Adipocyte (in vitro differentiated cells): ENCODE measurements at regions not wholly inside any gene's neighbourhood (a gene's known extent, or its start where the extent isn't known, plus 50 kb on each side); places are given as distances from the start of the nearest gene placed in this dataset.
"Not testable (repeated sequence)": the region's sequence is repeated elsewhere in the genome, so short reads cannot be mapped to it uniquely, and the experiment has no call there.

ENCODE experiments used
- DNase-seq: peaks from one replicate; pipeline ENCODE4 v3.0.0-alpha.2; 2015; ENCODE audit warnings: low read depth
- H3K27me3 ChIP-seq: replicated peaks from 2 replicates; pipeline ENCODE4 v1.7.0; 2013; ENCODE audit warnings: mild to moderate bottlenecking, low read length, moderate library complexity; ENCODE audit not compliant: control insufficient read depth, insufficient read depth
- H3K36me3 ChIP-seq: 2 replicates; pipeline ENCODE4 v1.7.0; 2013; ENCODE audit warnings: low read length, mild to moderate bottlenecking, moderate library complexity; ENCODE audit not compliant: control insufficient read depth, insufficient read depth, severe bottlenecking
- H3K4me1 ChIP-seq: 2 replicates; pipeline ENCODE4 v1.7.0; 2013; ENCODE audit warnings: mild to moderate bottlenecking, low read length, moderate library complexity; ENCODE audit not compliant: control insufficient read depth, insufficient read depth
- H3K4me3 ChIP-seq: 2 replicates; pipeline ENCODE4 v1.7.0; 2013; ENCODE audit warnings: mild to moderate bottlenecking, low read length, moderate library complexity
- H3K9ac ChIP-seq: 2 replicates; pipeline ENCODE4 v1.7.0; 2013; ENCODE audit warnings: mild to moderate bottlenecking, low read length, moderate library complexity
- H3K9me3 ChIP-seq: 2 replicates; pipeline ENCODE4 v1.7.0; 2013; ENCODE audit warnings: mild to moderate bottlenecking, low read length, moderate library complexity; ENCODE audit not compliant: control insufficient read depth

GRCh38 chr3:96324087-96324486 is 490.3 kb upstream of the EPHA6 start:
- Histone ChIP-seq H3K9ac (no peak overlapping the region), H3K4me1 (no peaks in the 10 kb centered on the region), H3K9me3 (no peaks in the 10 kb centered on the region), H3K27me3 (no peaks in the 10 kb centered on the region), H3K4me3 (no peak overlapping the region), H3K36me3 (no peaks in the 10 kb centered on the region)
- no peak for DNase-seq

DNA sequence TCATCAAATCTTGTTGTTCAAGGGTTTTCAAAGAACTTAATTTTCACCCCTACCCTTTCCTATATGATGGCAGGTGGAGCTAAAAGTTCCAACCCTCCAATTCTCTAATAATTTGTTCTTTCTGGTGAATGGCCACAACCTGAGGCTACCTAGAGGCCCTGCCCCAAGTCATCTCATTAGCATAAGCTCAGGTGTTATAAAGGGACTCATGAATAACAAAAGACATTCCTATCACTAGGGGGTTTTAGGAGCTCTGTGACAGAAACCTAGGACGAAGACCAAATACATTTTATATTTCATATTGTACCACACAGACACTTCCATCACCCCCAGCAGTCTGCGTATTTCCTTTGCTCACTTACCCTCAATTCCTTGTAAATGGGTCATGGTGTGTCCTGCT is 483.6 kb upstream of the EPHA6 start:
- no peak for DNase-seq
- Histone ChIP-seq H3K9me3 (no peaks in the 10 kb centered on the region), H3K4me3 (no peak overlapping the region), H3K4me1 (no peaks in the 10 kb centered on the region), H3K9ac (no peak overlapping the region), H3K27me3 (no peaks in the 10 kb centered on the region), H3K36me3 (no peaks in the 10 kb centered on the region)

- H3K4me3 ChIP-seq, result no peak overlapping the region
- H3K9ac ChIP-seq, result no peak overlapping the region
- H3K36me3 ChIP-seq, result no peaks in the 10 kb centered on the region
- H3K27me3 ChIP-seq, result no peaks in the 10 kb centered on the region
- DNase-seq, result peak; percentile 47
- H3K4me1 ChIP-seq, result no peaks in the 10 kb centered on the region
- H3K9me3 ChIP-seq, result no peaks in the 10 kb centered on the region
Measured at GRCh38 chr3:96331341-96331740, 483.1 kb upstream of the EPHA6 start.

- Histone ChIP-seq H3K9me3 (no peaks in the 10 kb centered on the region), H3K4me3 (no peak overlapping the region), H3K36me3 (no peaks in the 10 kb centered on the region), H3K9ac (no peak overlapping the region), H3K27me3 (no peaks in the 10 kb centered on the region), H3K4me1 (no peaks in the 10 kb centered on the region)
- no peak for DNase-seq
Measured at GRCh38 chr3:96334779-96335178, 479.6 kb upstream of the EPHA6 start.

DNA sequence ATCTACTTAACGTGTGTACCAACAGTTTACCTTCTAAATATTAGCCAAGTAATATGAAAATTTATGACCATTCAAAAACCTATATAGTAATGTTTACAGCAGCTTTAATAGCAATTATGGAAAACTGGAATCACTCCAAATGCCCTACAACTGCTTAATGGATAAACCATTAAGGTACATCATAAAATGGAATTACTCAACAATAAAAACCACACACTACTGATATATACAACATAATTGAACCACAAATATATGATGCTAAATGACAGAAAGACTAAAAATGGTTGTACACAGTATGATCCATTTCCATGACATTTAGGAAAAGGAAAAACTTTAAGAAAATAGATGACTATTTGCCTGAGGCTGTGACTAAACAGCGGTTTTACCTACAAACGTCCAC is 467.1 kb upstream of the EPHA6 start:
- no peaks in the 10 kb centered on the region for H3K4me1 ChIP-seq
- no peak overlapping the region for H3K9ac ChIP-seq
- no peaks in the 10 kb centered on the region for H3K36me3 ChIP-seq
- H3K9me3 ChIP-seq, result no peaks in the 10 kb centered on the region
- H3K4me3 ChIP-seq, result no peak overlapping the region
- DNase-seq, result no peak
- no peaks in the 10 kb centered on the region for H3K27me3 ChIP-seq

- H3K9me3 ChIP-seq, H3K4me3 ChIP-seq, H3K27me3 ChIP-seq, H3K4me1 ChIP-seq, H3K9ac ChIP-seq, H3K36me3 ChIP-seq, DNase-seq: not testable (repeated sequence)
Measured at GRCh38 chr3:96351598-96351997, 462.8 kb upstream of the EPHA6 start.

- DNase-seq, result no peak
Measured at GRCh38 chr3:96354106-96354505, 460.3 kb upstream of the EPHA6 start.

GRCh38 chr3:96354742-96355141 is 459.7 kb upstream of the EPHA6 start:
- no peaks in the 10 kb centered on the region for H3K4me1 ChIP-seq
- H3K36me3 ChIP-seq, result no peaks in the 10 kb centered on the region
- DNase-seq, result peak; percentile 53
- H3K9me3 ChIP-seq, result peaks cover 3% of the 10 kb centered on the region
- no peak overlapping the region for H3K9ac ChIP-seq
- H3K4me3 ChIP-seq, result no peak overlapping the region
- no peaks in the 10 kb centered on the region for H3K27me3 ChIP-seq

More at GRCh38 chr3:96354106-96354505, 460.3 kb upstream of the EPHA6 start:
- no peak overlapping the region for H3K4me3 ChIP-seq
- no peaks in the 10 kb centered on the region for H3K36me3 ChIP-seq
- H3K4me1 ChIP-seq, result no peaks in the 10 kb centered on the region
- H3K9me3 ChIP-seq, result peaks cover 3% of the 10 kb centered on the region
- H3K9ac ChIP-seq, result no peak overlapping the region
- H3K27me3 ChIP-seq, result no peaks in the 10 kb centered on the region

- Histone ChIP-seq H3K4me3 (no peak overlapping the region), H3K9me3 (peaks cover 3% of the 10 kb centered on the region), H3K27me3 (no peaks in the 10 kb centered on the region), H3K9ac (no peak overlapping the region), H3K4me1 (no peaks in the 10 kb centered on the region), H3K36me3 (no peaks in the 10 kb centered on the region)
- no peak for DNase-seq
Measured at GRCh38 chr3:96361241-96361640, 453.2 kb upstream of the EPHA6 start.

- H3K9ac ChIP-seq, result no peak overlapping the region
- no peak overlapping the region for H3K4me3 ChIP-seq
- no peaks in the 10 kb centered on the region for H3K4me1 ChIP-seq
- DNase-seq, result no peak
- no peaks in the 10 kb centered on the region for H3K9me3 ChIP-seq
- H3K27me3 ChIP-seq, result no peaks in the 10 kb centered on the region
- H3K36me3 ChIP-seq, result no peaks in the 10 kb centered on the region
Measured at GRCh38 chr3:96370637-96371036, 443.8 kb upstream of the EPHA6 start.

- Histone ChIP-seq H3K36me3 (no peaks in the 10 kb centered on the region), H3K4me3 (no peak overlapping the region), H3K27me3 (no peaks in the 10 kb centered on the region), H3K9ac (no peak overlapping the region), H3K4me1 (no peaks in the 10 kb centered on the region), H3K9me3 (no peaks in the 10 kb centered on the region)
- no peak for DNase-seq
Measured at GRCh38 chr3:96410006-96410730, 404.2 kb upstream of the EPHA6 start.
